ENCODE measurements at regions not wholly inside any gene's neighbourhood (a gene's known extent, or its start where the extent isn't known, plus 50 kb on each side); places are given as distances from the start of the nearest gene placed in this dataset.
"Not testable (repeated sequence)": the region's sequence is repeated elsewhere in the genome, so short reads cannot be mapped to it uniquely, and the experiment has no call there.

- DNase-seq: no peak
Measured at GRCh38 chr13:88622362-88622973, 951.3 kb downstream of the SLITRK5 start.

DNA sequence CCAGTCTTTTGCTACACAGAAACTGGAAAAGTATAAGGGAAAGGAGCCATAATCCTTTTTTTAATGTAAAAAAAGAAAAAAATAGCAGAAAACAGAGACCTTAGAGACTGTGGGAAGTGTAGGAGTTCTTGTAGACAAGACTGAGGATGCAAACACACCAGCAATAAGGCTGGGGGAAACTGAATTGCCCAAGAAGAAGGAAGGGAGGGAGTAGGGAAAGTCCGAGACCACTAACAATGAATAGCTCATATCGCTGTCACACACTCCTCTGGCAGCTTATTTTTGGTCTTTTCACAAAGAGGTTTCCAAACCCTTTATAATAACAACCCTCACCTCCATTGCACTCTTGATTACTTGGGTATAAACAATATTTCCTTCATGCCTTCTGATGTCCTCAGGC lies 952.0 kb downstream of the SLITRK5 start:
- DNase-seq: no peak

GRCh38 chr13:88627071-88627470 lies 955.9 kb downstream of the SLITRK5 start:
- DNase-seq: no peak

- no peak for DNase-seq
Measured at GRCh38 chr13:88628882-88629281, 957.7 kb downstream of the SLITRK5 start.

DNA sequence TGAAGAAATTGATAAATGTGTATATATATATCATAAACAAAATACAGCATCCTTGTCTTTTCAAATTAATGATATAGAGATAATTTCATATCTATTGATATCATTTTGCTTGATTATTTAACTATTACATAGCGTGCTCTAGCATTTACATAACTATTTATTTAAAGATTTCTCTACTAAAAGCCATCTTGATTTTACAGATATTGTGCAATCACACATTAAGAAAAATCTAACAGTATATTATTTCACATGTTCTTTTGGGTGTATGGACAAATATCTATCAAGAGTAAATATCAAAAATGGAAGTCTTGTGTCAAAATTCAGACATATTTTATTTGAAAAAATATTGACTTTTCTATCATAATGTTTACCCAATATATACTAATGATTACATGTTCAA lies 966.8 kb downstream of the SLITRK5 start:
- DNase-seq: no peak

GRCh38 chr13:88643233-88643632 lies 972.1 kb downstream of the SLITRK5 start:
- no peak for DNase-seq

- DNase-seq: no peak
Measured at GRCh38 chr13:88648598-88649373, 977.6 kb downstream of the SLITRK5 start.

- no peak for DNase-seq
Measured at GRCh38 chr13:88649855-88650254, 978.7 kb downstream of the SLITRK5 start.

DNA sequence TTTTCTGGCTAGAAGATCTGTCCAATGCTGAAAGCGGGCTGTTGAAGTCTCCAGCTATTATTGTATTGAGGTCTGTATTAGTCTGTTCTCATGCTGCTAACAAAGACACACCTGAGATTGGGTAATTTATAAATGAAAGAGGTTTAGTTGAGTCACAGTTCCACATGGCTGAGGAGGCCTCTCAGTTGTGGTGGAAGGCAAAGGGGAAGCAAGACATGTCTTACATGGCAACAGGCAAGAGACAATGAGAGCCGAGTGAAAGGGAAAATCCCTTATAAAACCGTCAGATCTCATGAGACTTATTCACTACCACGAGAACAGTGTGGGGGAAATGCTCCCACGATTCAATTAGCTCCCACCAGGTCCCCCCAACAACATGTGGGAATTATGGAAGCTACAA lies 980.4 kb downstream of the SLITRK5 start:
- DNase-seq: no peak

- DNase-seq: no peak
Measured at GRCh38 chr13:88656751-88657150, 985.6 kb downstream of the SLITRK5 start.

GRCh38 chr13:88670509-88670908 lies 999.3 kb downstream of the SLITRK5 start:
- no peak for DNase-seq

- no peak for DNase-seq
Measured at GRCh38 chr13:88674841-88675240, 1003.7 kb downstream of the SLITRK5 start.

GRCh38 chr13:88675347-88675996 lies 1004.3 kb downstream of the SLITRK5 start:
- DNase-seq: no peak

- DNase-seq: no peak
Measured at GRCh38 chr13:88676016-88676415, 1004.8 kb downstream of the SLITRK5 start.

GRCh38 chr13:88685459-88685858 lies 1014.3 kb downstream of the SLITRK5 start:
- DNase-seq: no peak

DNA sequence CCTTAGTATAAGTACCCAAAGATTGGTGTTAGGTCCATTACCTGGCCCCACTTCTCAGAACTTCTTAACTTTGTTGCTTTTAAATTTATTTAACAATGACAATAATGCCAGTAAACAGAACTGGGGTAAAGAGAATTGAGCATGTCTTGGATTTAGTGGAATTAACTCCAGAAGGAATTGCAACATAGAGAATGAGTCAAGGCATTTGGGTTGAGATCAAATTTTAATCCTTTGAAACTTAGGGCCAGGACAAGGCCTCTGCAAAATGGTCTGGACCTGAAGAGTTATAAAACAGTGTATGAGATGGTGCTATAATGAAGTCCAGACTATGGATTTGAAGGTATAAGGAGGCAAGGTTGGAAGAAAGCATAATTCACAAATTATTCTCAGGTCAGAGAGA lies 1030.4 kb downstream of the SLITRK5 start:
- DNase-seq: no peak

DNA sequence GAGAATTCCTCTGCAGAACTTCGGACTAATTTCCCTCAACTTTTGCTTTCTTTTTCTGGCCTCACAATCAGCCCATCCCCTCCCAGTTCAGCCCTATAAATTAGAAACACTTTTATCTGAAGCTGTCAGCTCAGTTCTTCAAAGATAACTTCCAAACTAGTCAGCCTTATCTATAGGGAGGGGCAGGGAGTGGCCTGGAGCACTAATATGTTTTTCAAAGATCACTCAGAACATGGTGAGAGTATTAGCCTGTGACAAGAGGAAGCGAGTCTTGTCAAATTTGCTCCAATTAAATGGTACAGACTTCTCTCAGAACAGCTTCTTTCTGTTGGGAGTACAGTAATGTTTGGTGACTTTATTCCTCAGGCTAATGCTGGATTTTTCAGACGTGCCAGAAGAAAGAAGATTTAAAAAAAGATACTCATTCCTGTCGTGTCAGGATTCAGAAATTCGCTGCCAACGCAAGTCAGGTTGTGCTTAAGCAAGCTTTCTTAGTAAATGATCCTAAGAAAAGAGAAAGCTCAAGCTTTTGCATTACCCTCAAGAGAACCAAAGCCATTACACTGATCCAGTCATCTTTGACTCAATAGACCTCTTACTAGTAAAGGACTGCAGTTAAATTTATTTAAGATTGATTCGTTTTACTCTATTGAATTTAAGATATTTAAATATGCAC lies 1033.6 kb downstream of the SLITRK5 start:
- DNase-seq: no peak

GRCh38 chr13:88707646-88708045 lies 1036.5 kb downstream of the SLITRK5 start:
- DNase-seq: no peak

GRCh38 chr13:88717946-88718345 lies 1046.8 kb downstream of the SLITRK5 start:
- DNase-seq: no peak

DNA sequence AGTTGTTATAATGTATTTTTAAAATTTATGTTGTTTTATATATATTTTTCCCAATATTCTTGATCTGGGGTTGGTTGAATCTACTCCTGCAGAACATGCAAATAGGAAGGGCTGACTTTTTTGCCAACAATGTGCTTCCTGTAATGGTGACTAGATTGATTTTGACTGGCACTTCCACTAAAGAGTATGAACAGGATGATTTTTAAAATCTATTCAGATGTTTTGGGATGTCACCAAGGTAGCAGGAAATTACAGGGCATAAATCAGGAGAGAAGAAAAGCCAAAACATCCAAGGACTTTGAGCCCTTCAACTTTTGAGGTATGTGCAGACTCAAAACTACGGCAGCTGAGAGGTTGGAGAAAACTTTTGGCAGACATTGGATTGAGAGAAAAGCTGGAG lies 1047.6 kb downstream of the SLITRK5 start:
- no peak for DNase-seq

DNA sequence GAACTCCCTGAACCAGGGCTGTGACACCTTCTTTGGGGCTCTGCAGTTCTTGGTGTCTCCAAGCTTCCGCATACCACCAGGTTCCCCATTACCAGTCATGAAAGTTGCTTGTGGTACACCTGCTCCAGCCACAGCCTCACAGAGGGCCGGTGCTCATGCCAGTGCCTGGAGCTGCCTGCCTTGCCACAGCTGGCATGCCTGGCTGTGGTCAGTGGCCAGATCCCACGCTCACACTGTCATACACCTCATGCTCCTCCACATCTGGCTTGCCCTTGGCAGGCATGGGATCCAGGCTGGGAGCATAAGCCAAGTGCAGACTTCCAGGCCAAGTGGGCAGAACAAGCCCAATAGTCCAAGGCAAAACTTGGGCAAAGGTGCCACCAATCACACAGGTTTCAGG lies 1054.9 kb downstream of the SLITRK5 start:
- DNase-seq: no peak

DNA sequence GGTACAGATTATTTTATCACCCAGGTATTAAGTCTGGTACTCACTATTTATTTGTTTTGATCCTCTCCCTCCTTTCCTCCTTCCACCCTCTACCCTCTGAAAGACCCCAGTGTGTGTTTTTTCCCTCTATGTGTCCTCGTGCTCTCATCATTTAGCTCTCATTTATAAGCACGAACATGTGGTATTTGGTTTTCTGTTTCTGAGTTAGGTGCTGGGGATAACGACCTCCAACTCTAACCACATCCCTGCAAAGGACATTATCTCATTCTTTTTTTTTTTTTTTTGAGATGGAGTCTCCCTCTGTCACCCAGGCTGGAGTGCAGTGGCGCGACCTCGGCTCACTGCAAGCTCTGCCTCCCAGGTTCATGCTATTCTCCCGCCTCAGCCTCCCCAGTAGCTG lies 1056.1 kb downstream of the SLITRK5 start:
- DNase-seq: not testable (repeated sequence)

DNA sequence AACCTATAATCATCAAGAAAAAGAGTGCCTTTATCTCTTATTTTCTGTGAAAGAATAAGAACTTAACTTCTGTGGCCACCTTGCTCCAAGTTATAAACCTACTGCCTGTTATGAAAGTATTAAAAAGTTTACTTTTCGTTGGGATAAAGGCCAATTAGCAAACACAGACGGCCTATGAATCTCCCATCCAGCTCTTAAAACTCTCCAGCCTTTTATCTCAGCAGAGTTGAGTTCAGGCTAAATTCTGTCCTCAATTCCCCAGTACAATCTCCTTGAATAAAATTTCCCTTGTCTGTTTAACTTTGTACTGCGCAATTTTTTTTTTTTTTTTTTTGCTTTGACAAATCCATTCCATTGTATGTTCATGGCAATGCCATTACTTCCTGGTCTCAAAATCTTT lies 1058.4 kb downstream of the SLITRK5 start:
- DNase-seq: no peak

DNA sequence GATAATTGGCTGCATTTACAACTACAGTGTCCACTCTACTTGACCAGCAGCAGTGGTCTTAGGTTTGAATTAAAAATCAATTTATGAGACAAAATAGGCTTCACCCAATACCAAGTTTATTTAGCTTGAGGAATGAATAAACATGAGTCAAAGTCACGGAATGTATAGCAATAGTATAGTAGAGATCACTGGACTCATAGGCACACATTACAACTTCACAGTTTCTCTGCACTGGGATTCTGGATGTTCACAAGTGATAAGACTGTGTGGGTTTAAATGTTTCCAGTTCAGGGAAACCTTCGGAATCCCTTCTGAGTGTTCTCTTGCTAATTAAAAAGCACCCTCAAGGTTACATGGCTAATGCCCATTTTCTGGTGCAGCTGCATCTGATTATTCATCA lies 1064.9 kb downstream of the SLITRK5 start:
- DNase-seq: no peak

All from NCI-H146 (cell line).